Osteoblast (primary cell): ENCODE measurements at regions not wholly inside any gene's neighbourhood (a gene's known extent, or its start where the extent isn't known, plus 50 kb on each side); places are given as distances from the start of the nearest gene placed in this dataset.

Experiments
- DNase-seq: peaks from one replicate; pipeline ENCODE4 v3.0.0; 2011; ENCODE audit warnings: low spot score, mixed read lengths; ENCODE audit not compliant: insufficient read length; ENCODE audit errors: missing footprints
- H2AFZ ChIP-seq: 2 replicates; pipeline ENCODE4 v1.6.0; 2011; ENCODE audit warnings: mild to moderate bottlenecking, low read length
- H3K27ac ChIP-seq: 2 replicates; pipeline ENCODE4 v1.5.1; 2011; ENCODE audit warnings: mild to moderate bottlenecking, low read depth, low read length, moderate library complexity
- H3K27me3 ChIP-seq: 2 replicates; pipeline ENCODE4 v1.6.0; 2012; ENCODE audit warnings: mild to moderate bottlenecking, control low read depth, inconsistent platforms, low read length, moderate library complexity; ENCODE audit not compliant: insufficient read depth
- H3K36me3 ChIP-seq: 2 replicates; pipeline ENCODE4 v1.5.1; 2011; ENCODE audit warnings: mild to moderate bottlenecking, low read length, control low read depth, moderate library complexity; ENCODE audit not compliant: insufficient read depth
- H3K4me1 ChIP-seq: 2 replicates; pipeline ENCODE4 v1.5.1; 2011; ENCODE audit warnings: mild to moderate bottlenecking, low read length, control low read depth, moderate library complexity; ENCODE audit not compliant: insufficient read depth
- H3K4me2 ChIP-seq: 2 replicates; pipeline ENCODE4 v1.6.0; 2011; ENCODE audit warnings: mild to moderate bottlenecking, low read length; ENCODE audit not compliant: insufficient read depth
- H3K4me3 ChIP-seq: fragments of 200-600 bp; sonication (generic); 3 replicates; pipeline ENCODE4 v1.5.1; 2012; ENCODE audit warnings: mild to moderate bottlenecking, low read length, inconsistent platforms; ENCODE audit not compliant: insufficient read depth
- H3K79me2 ChIP-seq: 2 replicates; pipeline ENCODE4 v1.6.0; 2012; ENCODE audit warnings: mild to moderate bottlenecking, low read length, control low read depth, inconsistent platforms; ENCODE audit not compliant: insufficient read depth
- H3K9me3 ChIP-seq: 2 replicates; pipeline ENCODE4 v1.5.1; 2011; ENCODE audit warnings: low read depth, low read length, control low read depth
- H4K20me1 ChIP-seq: 2 replicates; pipeline ENCODE4 v1.6.0; 2012; ENCODE audit warnings: mild to moderate bottlenecking, low read length, control low read depth; ENCODE audit not compliant: insufficient read depth
- CTCF ChIP-seq: IDR thresholded peaks from 2 replicates; pipeline ENCODE4 v1.5.1; 2011; ENCODE audit warnings: mild to moderate bottlenecking, low read depth, low read length, moderate library complexity; ENCODE audit errors: extremely low read depth

- Histone ChIP-seq H3K36me3 (no peaks in the 10 kb centered on the region), H3K4me3 (no peak overlapping the region), H4K20me1 (no peaks in the 10 kb centered on the region), H3K4me1 (peaks cover 28% of the 10 kb centered on the region), H3K79me2 (no peaks in the 10 kb centered on the region), H3K27ac (no peak overlapping the region), H3K9me3 (no peaks in the 10 kb centered on the region), H2AFZ (no peak overlapping the region), H3K4me2 (no peak overlapping the region), H3K27me3 (no peaks in the 10 kb centered on the region)
- no peak for TF ChIP-seq CTCF
- DNase-seq: no peak
These were observed 124.3 kb upstream of the PDE5A start for GRCh38 chr4:119752936-119753335.

GRCh38 chr4:119750771-119751170 is 122.2 kb upstream of the PDE5A start:
- Histone ChIP-seq H3K27me3 (no peaks in the 10 kb centered on the region), H3K4me2 (peak overlapping the region; percentile 50), H3K27ac (peak overlapping the region; percentile 67), H4K20me1 (no peaks in the 10 kb centered on the region), H3K4me3 (no peak overlapping the region), H3K4me1 (peaks cover 37% of the 10 kb centered on the region), H3K36me3 (no peaks in the 10 kb centered on the region), H3K9me3 (no peaks in the 10 kb centered on the region), H2AFZ (no peak overlapping the region), H3K79me2 (no peaks in the 10 kb centered on the region)
- TF ChIP-seq CTCF: no peak
- DNase-seq: no peak

- peak overlapping the region; percentile 67 for H3K27ac ChIP-seq
- H3K4me3 ChIP-seq: no peak overlapping the region
- DNase-seq: no peak
- no peak overlapping the region for H3K4me2 ChIP-seq
- H3K79me2 ChIP-seq: no peaks in the 10 kb centered on the region
- H3K4me1 ChIP-seq: peaks cover 37% of the 10 kb centered on the region
- H2AFZ ChIP-seq: no peak overlapping the region
- no peaks in the 10 kb centered on the region for H3K27me3 ChIP-seq
- no peaks in the 10 kb centered on the region for H3K36me3 ChIP-seq
- no peaks in the 10 kb centered on the region for H4K20me1 ChIP-seq
- H3K9me3 ChIP-seq: no peaks in the 10 kb centered on the region
- TF ChIP-seq CTCF: no peak
These were observed 121.4 kb upstream of the PDE5A start for GRCh38 chr4:119750048-119750447.

- Histone ChIP-seq H3K4me2 (peak overlapping the region; percentile 21), H3K79me2 (no peaks in the 10 kb centered on the region), H3K27ac (peak overlapping the region; percentile 67), H4K20me1 (no peaks in the 10 kb centered on the region), H3K36me3 (no peaks in the 10 kb centered on the region), H2AFZ (peak overlapping the region; percentile 43), H3K4me3 (no peak overlapping the region), H3K4me1 (peaks cover 37% of the 10 kb centered on the region), H3K9me3 (no peaks in the 10 kb centered on the region), H3K27me3 (no peaks in the 10 kb centered on the region)
- no peak for TF ChIP-seq CTCF
- DNase-seq: no peak
These were observed 120.2 kb upstream of the PDE5A start for GRCh38 chr4:119748853-119749252.
